ENCODE measurements at regions not wholly inside any gene's neighbourhood (a gene's known extent, or its start where the extent isn't known, plus 50 kb on each side); places are given as distances from the start of the nearest gene placed in this dataset.

DNA sequence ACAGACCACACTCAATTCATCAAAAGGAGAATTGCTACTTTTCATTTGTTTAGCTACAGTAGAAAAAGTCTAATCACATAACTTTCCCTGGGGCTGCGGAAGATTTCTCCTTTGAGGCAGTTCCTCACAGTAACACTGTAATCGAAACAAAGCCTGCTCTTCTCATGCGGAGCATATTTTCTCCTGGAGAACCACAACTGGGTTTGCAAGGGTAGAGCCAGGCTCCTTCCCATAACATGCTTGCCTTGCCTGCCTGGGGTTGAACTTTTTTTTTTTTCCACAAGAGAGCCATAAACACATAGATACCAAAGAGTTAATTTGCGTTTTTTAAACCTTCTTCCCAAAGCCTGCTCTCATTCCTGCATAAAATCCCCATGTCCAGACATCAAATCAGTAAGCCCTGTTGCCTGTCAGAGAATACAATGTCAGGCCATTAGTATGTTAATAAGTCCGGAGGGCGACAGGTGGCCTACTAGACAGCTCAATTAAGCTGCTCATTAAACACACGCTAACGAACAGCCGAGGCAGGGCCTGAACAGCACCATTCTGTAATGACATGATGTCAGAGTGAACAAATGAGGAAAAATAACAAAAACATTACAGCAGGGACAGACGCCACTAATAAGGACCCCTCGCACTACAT is 107.1 kb upstream of the OLIG2 start:
- TF ChIP-seq, protein P1, sequence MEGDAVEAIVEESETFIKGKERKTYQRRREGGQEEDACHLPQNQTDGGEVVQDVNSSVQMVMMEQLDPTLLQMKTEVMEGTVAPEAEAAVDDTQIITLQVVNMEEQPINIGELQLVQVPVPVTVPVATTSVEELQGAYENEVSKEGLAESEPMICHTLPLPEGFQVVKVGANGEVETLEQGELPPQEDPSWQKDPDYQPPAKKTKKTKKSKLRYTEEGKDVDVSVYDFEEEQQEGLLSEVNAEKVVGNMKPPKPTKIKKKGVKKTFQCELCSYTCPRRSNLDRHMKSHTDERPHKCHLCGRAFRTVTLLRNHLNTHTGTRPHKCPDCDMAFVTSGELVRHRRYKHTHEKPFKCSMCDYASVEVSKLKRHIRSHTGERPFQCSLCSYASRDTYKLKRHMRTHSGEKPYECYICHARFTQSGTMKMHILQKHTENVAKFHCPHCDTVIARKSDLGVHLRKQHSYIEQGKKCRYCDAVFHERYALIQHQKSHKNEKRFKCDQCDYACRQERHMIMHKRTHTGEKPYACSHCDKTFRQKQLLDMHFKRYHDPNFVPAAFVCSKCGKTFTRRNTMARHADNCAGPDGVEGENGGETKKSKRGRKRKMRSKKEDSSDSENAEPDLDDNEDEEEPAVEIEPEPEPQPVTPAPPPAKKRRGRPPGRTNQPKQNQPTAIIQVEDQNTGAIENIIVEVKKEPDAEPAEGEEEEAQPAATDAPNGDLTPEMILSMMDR (IDR thresholded peaks at IDR 0.05; ENCODE audit: low read length): no peak
- no peak for TF ChIP-seq EZH2 (IDR thresholded peaks at IDR 0.05; ENCODE audit: borderline replicate concordance, low read length)

Measured in OCI-LY1 (cell line).